ENCODE measurements at regions not wholly inside any gene's neighbourhood (a gene's known extent, or its start where the extent isn't known, plus 50 kb on each side); places are given as distances from the start of the nearest gene placed in this dataset.

- no peaks in the 10 kb centered on the region for H3K36me3 ChIP-seq
- DNase-seq = no peak
- intact Hi-C loops (cut with DNase I) = no loop called here
- peaks cover 0 to 4% (median 0%) of the 10 kb centered on the region in 9 donors for H3K27me3 ChIP-seq
- no peaks in the 10 kb centered on the region for H3K9me3 ChIP-seq
- WGBS, 4 donors = 47 to 51% (median 51%) methylated on average over 5 of the region's 5 CpGs
- H3K27ac ChIP-seq = no peak overlapping the region
- H3K4me1 ChIP-seq = peaks cover 0 to 3% (median 0%) of the 10 kb centered on the region in 12 donors
- H3K4me3 ChIP-seq = no peak overlapping the region
- ATAC-seq = no peak
- TF ChIP-seq POLR2A (IDR thresholded peaks at IDR 0.05) (no peak), CTCF (IDR thresholded peaks at IDR 0.05) (no peak)
Observed at GRCh38 chr21:35829067-35829466, 231.3 kb downstream of the SETD4 start.

GRCh38 chr21:35828161-35828560 is 232.2 kb downstream of the SETD4 start:
- no peak for ATAC-seq
- Histone ChIP-seq H3K9me3 (no peaks in the 10 kb centered on the region), H3K4me3 (no peak overlapping the region), H3K27ac (no peak overlapping the region), H3K27me3 (peaks cover 0 to 4% (median 0%) of the 10 kb centered on the region in 9 donors), H3K4me1 (no peaks in the 10 kb centered on the region), H3K36me3 (no peaks in the 10 kb centered on the region)
- TF ChIP-seq CTCF (IDR thresholded peaks at IDR 0.05) (no peak), POLR2A (IDR thresholded peaks at IDR 0.05) (no peak)
- intact Hi-C loops (cut with DNase I) = no loop called here
- DNase-seq = no peak
- 80 to 97% (median 90%) methylated on average over 4 of the region's 4 CpGs for WGBS, 4 donors

- TF ChIP-seq CTCF (IDR thresholded peaks at IDR 0.05) = no peak
- no peak for TF ChIP-seq POLR2A (IDR thresholded peaks at IDR 0.05)
- 95 to 97% (median 97%) methylated on average over 1 of the region's 1 CpG for WGBS, 4 donors
- Histone ChIP-seq H3K27ac (no peak overlapping the region), H3K4me3 (no peak overlapping the region), H3K9me3 (peaks cover 0 to 4% (median 0%) of the 10 kb centered on the region in 12 donors), H3K27me3 (peaks cover 0 to 3% (median 0%) of the 10 kb centered on the region in 9 donors), H3K36me3 (no peaks in the 10 kb centered on the region), H3K4me1 (no peaks in the 10 kb centered on the region)
- no peak for DNase-seq
- ATAC-seq = no peak
- intact Hi-C loops (cut with DNase I) = no loop called here
Observed at GRCh38 chr21:35827004-35827403, 233.3 kb downstream of the SETD4 start.

- ATAC-seq (no peak), DNase-seq (no peak)
- H3K4me3 ChIP-seq = no peak overlapping the region
- H3K4me1 ChIP-seq = no peaks in the 10 kb centered on the region
- no peak overlapping the region for H3K27ac ChIP-seq
- intact Hi-C loops (cut with DNase I) = no loop called here
- H3K36me3 ChIP-seq = no peaks in the 10 kb centered on the region
- TF ChIP-seq POLR2A (IDR thresholded peaks at IDR 0.05) (no peak), CTCF (IDR thresholded peaks at IDR 0.05) (no peak)
- H3K27me3 ChIP-seq = no peaks in the 10 kb centered on the region
- 71 to 80% (median 75%) methylated on average over 8 of the region's 8 CpGs for WGBS, 4 donors
- peaks cover 0 to 4% (median 0%) of the 10 kb centered on the region in 12 donors for H3K9me3 ChIP-seq
Observed at GRCh38 chr21:35825370-35826353, 234.7 kb downstream of the SETD4 start.

All from heart left ventricle (tissue), 16 donors.